HCT116 (cell line): ENCODE measurements at regions not wholly inside any gene's neighbourhood (a gene's known extent, or its start where the extent isn't known, plus 50 kb on each side); places are given as distances from the start of the nearest gene placed in this dataset.

Experiments
- ATAC-seq: fragments of 200-7000 bp; cut with Tn5 transposase; 2 replicates; pipeline ENCODE4 v1.9.1; 2020; ENCODE audit warnings: mild to moderate bottlenecking, moderate library complexity
- BruUV-seq: library from RNA; stranded (reverse); fragments of 400-500 nt; replicated peaks from 2 replicates; lab custom pipeline; 2021; lab: Mats Ljungman, UMichigan
- CTCF ChIA-PET: fragments of 300-600 bp; sonication (Branson Sonifier 250); formaldehyde crosslinking; loops from one replicate; lab custom pipeline; 2021; ENCODE audit warnings: antibody characterized with exemption; lab: Charles Lee
- POLR2A ChIA-PET: fragments of 300-600, 350-600 bp; sonication (Branson Sonifier 250); formaldehyde crosslinking; loops from one replicate; lab custom pipeline; 2021; ENCODE audit warnings: antibody characterized with exemption; lab: Charles Lee
- RAD21 ChIA-PET, 2 experiments: fragments of 300-600 bp; sonication (Branson Sonifier 250); formaldehyde crosslinking; loops; one replicate each; lab custom pipeline; 2023; ENCODE audit warnings: low total read pairs in 2 of 2; ENCODE audit not compliant: uncharacterized antibody in 2 of 2, unreplicated experiment in 2 of 2, low non-redundant PET in 1 of 2; lab: Charles Lee
- DNase-seq: peaks from one replicate; pipeline ENCODE4 v3.0.0-alpha.2; 2010; ENCODE audit warnings: low read depth, low spot score
- H2AFZ ChIP-seq: fragments of 200-600 bp; shearing (Covaris generic), sonication (generic); 2 replicates; pipeline ENCODE4 v1.6.1; 2017; ENCODE audit warnings: low read depth, mixed run types, mixed read lengths, antibody characterized with exemption, low read length; ENCODE audit not compliant: poor library complexity, severe bottlenecking
- H3K27ac ChIP-seq: 2 replicates; pipeline ENCODE4 v1.5.1; 2012; ENCODE audit warnings: low read depth, low read length
- H3K27me3 ChIP-seq: fragments of 200-600 bp; sonication (generic); 2 replicates; pipeline ENCODE4 v1.6.1; 2016; ENCODE audit warnings: mixed run types, low read length, mixed read lengths; ENCODE audit not compliant: insufficient read depth
- H3K36me3 ChIP-seq, 2 experiments: fragments of 200-500 bp in 1 of 2; fragments of 200-600 bp in 1 of 2; sonication (Bioruptor generic) in 1 of 2; sonication (generic) in 1 of 2; 2 replicates each; pipeline versions ENCODE4 v1.5.1 to v1.6.1; 2014 to 2016; ENCODE audit warnings: low read length in 2 of 2, inconsistent platforms in 1 of 2, mixed read lengths in 1 of 2, mixed run types in 1 of 2; ENCODE audit not compliant: insufficient read depth in 2 of 2, control insufficient read depth in 1 of 2
- H3K4me1 ChIP-seq, 2 experiments: fragments of 200-600 bp in 1 of 2; sonication (generic) in 1 of 2; 2 replicates each; pipeline versions ENCODE4 v1.5.1 to v1.6.1; 2012 to 2017; ENCODE audit warnings: low read length in 2 of 2, inconsistent platforms in 1 of 2, mild to moderate bottlenecking in 1 of 2, mixed read lengths in 1 of 2, mixed run types in 1 of 2, moderate library complexity in 1 of 2; ENCODE audit not compliant: insufficient read depth in 2 of 2, control insufficient read depth in 1 of 2
- H3K4me2 ChIP-seq: fragments of 200-600 bp; sonication (generic); 2 replicates; pipeline ENCODE4 v1.6.1; 2017; ENCODE audit warnings: mixed run types, low read length, mixed read lengths
- H3K4me3 ChIP-seq, 2 experiments: fragments of 200-600 bp in 1 of 2; sonication (generic) in 1 of 2; replicated peaks in 1 of 2; 2 replicates each; pipeline ENCODE4 v1.5.1; 2011 to 2016; ENCODE audit warnings: low read length in 2 of 2, control low read depth in 1 of 2, low read depth in 1 of 2, mild to moderate bottlenecking in 1 of 2, mixed read lengths in 1 of 2, mixed run types in 1 of 2
- H3K79me2 ChIP-seq: fragments of 200-600 bp; sonication (generic); 2 replicates; pipeline ENCODE4 v1.6.1; 2017; ENCODE audit warnings: mild to moderate bottlenecking, mixed run types, low read length, moderate library complexity, mixed read lengths; ENCODE audit not compliant: insufficient read depth
- H3K9ac ChIP-seq: fragments of 200-600 bp; sonication (generic); 2 replicates; pipeline ENCODE4 v1.6.1; 2016; ENCODE audit warnings: low read length, mixed read lengths
- H3K9me2 ChIP-seq: fragments of 200-600 bp; sonication (generic), shearing (Covaris generic); 2 replicates; pipeline ENCODE4 v1.6.1; 2017; ENCODE audit warnings: mixed run types, mild to moderate bottlenecking, moderate library complexity; ENCODE audit not compliant: insufficient read depth
- H3K9me3 ChIP-seq, 2 experiments: fragments of 200-500 bp in 1 of 2; fragments of 200-600 bp in 1 of 2; sonication (Bioruptor generic) in 1 of 2; sonication (generic) in 1 of 2; 2 replicates each; pipeline ENCODE4 v1.6.1; 2014 to 2017; ENCODE audit warnings: low read length in 2 of 2, mixed read lengths in 2 of 2, inconsistent platforms in 1 of 2, low read depth in 1 of 2, mild to moderate bottlenecking in 1 of 2, mixed run types in 1 of 2, moderate library complexity in 1 of 2; ENCODE audit not compliant: control insufficient read depth in 1 of 2, insufficient read depth in 1 of 2
- H4K20me1 ChIP-seq: fragments of 200-600 bp; sonication (generic), shearing (Covaris generic); 2 replicates; pipeline ENCODE4 v1.6.1; 2017; ENCODE audit warnings: mixed run types, mild to moderate bottlenecking, moderate library complexity; ENCODE audit not compliant: insufficient read depth
- CEBPB ChIP-seq: IDR thresholded peaks from 2 replicates; pipeline ENCODE4 v1.6.1; 2012; ENCODE audit warnings: low read depth
- EGR1 ChIP-seq: IDR thresholded peaks from 2 replicates; pipeline ENCODE4 v1.6.1; 2012; ENCODE audit warnings: low read depth
- EZH2 ChIP-seq: fragments of 200-600 bp; sonication (generic); IDR thresholded peaks from 2 replicates; pipeline ENCODE4 v1.6.1; 2017; ENCODE audit warnings: antibody characterized with exemption, mixed run types
- EZH2phosphoT487 ChIP-seq: fragments of 200-600 bp; IDR thresholded peaks from 2 replicates; pipeline ENCODE4 v1.6.1; 2018; ENCODE audit warnings: antibody characterized with exemption, borderline replicate concordance
- FOSL1 ChIP-seq: IDR thresholded peaks from 2 replicates; pipeline ENCODE4 v1.6.1; 2012; ENCODE audit warnings: low read depth
- JUND ChIP-seq: IDR thresholded peaks from 2 replicates; pipeline ENCODE4 v1.6.1; 2012
- POLR2A ChIP-seq: IDR thresholded peaks from 2 replicates; pipeline ENCODE4 v1.7.0; 2011; ENCODE audit warnings: borderline replicate concordance; ENCODE audit not compliant: insufficient read depth, insufficient read length; ENCODE audit errors: extremely low read depth
- POLR2AphosphoS5 ChIP-seq: IDR thresholded peaks from 2 replicates; pipeline ENCODE4 v1.6.1; 2011; ENCODE audit warnings: mild to moderate bottlenecking, low read depth, low read length, moderate library complexity
- SP1 ChIP-seq: IDR thresholded peaks from 2 replicates; pipeline ENCODE4 v1.6.1; 2012; ENCODE audit warnings: low read depth
- intact Hi-C: fragments of 100-400 bp; cut with micrococcal nuclease; formaldehyde crosslinking; loops from 2 replicates; pipeline ENCODE4 v1.10.0; 2022
- TF ChIP-seq, protein P1 (sequence below): IDR thresholded peaks from 2 replicates; pipeline ENCODE4 v1.6.1; 2012

DNA sequence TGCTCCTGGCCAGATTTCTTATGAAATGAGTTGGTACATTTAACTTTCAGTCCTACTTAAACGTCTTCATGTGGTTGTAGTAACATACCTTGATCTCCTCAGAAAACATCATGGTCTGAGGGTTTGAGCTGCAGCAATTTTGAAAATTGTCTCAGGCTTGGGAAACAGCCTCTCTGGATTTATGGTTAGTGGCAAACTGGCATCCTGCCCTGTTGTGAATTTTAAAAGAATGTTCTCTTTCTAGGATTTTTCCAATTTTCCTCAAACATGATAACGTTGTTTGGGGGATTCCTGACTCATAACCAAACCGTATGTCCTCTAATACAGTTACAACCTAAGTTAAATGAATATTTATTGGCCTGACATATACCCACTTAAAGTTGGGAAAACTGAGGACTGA lies 624.4 kb downstream of the LMO4 start:
- H3K4me1 ChIP-seq, result peaks cover 0 to 9% of the 10 kb centered on the region in 2 experiments; a peak in 2 of 4 replicates
- no peaks in the 10 kb centered on the region for H3K36me3 ChIP-seq
- H3K9me2 ChIP-seq, result no peaks in the 10 kb centered on the region
- no peak for DNase-seq
- H3K9me3 ChIP-seq, result no peaks in the 10 kb centered on the region
- no peak overlapping the region for H3K4me2 ChIP-seq
- no peak overlapping the region for H3K4me3 ChIP-seq
- no peak for TF ChIP-seq POLR2AphosphoS5
- no peak for TF ChIP-seq JUND
- no peak for TF ChIP-seq EGR1
- TF ChIP-seq EZH2, result no peak
- no peak for TF ChIP-seq SP1
- no peak for TF ChIP-seq FOSL1
- no peak for TF ChIP-seq CEBPB
- TF ChIP-seq, protein P1, sequence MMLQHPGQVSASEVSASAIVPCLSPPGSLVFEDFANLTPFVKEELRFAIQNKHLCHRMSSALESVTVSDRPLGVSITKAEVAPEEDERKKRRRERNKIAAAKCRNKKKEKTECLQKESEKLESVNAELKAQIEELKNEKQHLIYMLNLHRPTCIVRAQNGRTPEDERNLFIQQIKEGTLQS, result no peak
- no peak for TF ChIP-seq EZH2phosphoT487
- TF ChIP-seq POLR2A, result no peak
- no peak overlapping the region for H2AFZ ChIP-seq
- H3K9ac ChIP-seq, result no peak overlapping the region
- H3K27me3 ChIP-seq, result no peaks in the 10 kb centered on the region
- RAD21 ChIA-PET, result interaction anchor here in 1 of 2 experiments (0.6 kb wide), 1 partner anchor 658 kb away, joined by 3 read pairs; no protein-coding TSS in a partner anchor
- CTCF ChIA-PET, result interaction anchor here (0.7 to 1.7 kb wide), 19 partner anchors 8 to 673 kb away, joined by 3 to 18 read pairs (median 4); no protein-coding TSS in a partner anchor
- POLR2A ChIA-PET, result interaction anchor here (0.7 to 1.4 kb wide), 3 partner anchors 86 to 624 kb away, joined by 3 to 4 read pairs (median 3); partner anchors contain the start of gene LMO4
- no peaks in the 10 kb centered on the region for H4K20me1 ChIP-seq
- H3K79me2 ChIP-seq, result no peaks in the 10 kb centered on the region
- H3K27ac ChIP-seq, result no peak overlapping the region
- no TSS peak for BruUV-seq
- ATAC-seq, result no peak
- intact Hi-C loops, result loop anchor here (1.0 to 10.0 kb wide), 5 partner anchors 158 to 822 kb away; no protein-coding TSS in a partner anchor
